Upper lobe of right lung (tissue), 1 donor: ENCODE measurements at regions not wholly inside any gene's neighbourhood (a gene's known extent, or its start where the extent isn't known, plus 50 kb on each side); places are given as distances from the start of the nearest gene placed in this dataset.

ENCODE experiments used
- ATAC-seq: fragments of 200-7000 bp; cut with Tn5 transposase; one replicate; pipeline ENCODE4 v1.9.1; 2020; ENCODE audit warnings: mild to moderate bottlenecking, moderate library complexity
- DNase-seq: peaks from one replicate; pipeline ENCODE4 v3.0.0-alpha.2; 2020
- H3K27ac ChIP-seq: fragments of 200-600 bp; one replicate; pipeline ENCODE4 v1.8.0; 2022
- H3K27me3 ChIP-seq: fragments of 200-600 bp; one replicate; pipeline ENCODE4 v1.8.0; 2022; ENCODE audit warnings: mild to moderate bottlenecking
- H3K36me3 ChIP-seq: fragments of 200-600 bp; one replicate; pipeline ENCODE4 v1.8.0; 2022
- H3K4me1 ChIP-seq: fragments of 200-600 bp; one replicate; pipeline ENCODE4 v1.8.0; 2022
- H3K4me3 ChIP-seq: fragments of 200-600 bp; one replicate; pipeline ENCODE4 v1.8.0; 2022; ENCODE audit warnings: mild to moderate bottlenecking
- H3K9me3 ChIP-seq: fragments of 200-600 bp; one replicate; pipeline ENCODE4 v1.8.0; 2022
- intact Hi-C: fragments of 100-400 bp; cut with DNase I; formaldehyde crosslinking; loops from one replicate; pipeline ENCODE4 v1.11.0; 2022
- TF ChIP-seq, protein P1 (sequence below): fragments of 200-600 bp; IDR thresholded peaks from one replicate; pipeline ENCODE4 v1.8.0; 2022; ENCODE audit warnings: antibody characterized with exemption
- donor health status: DM: no; HTN: yes; CAD: no; lungs with severe emphysema.

GRCh38 chr1:193325042-193325441, 138.6 kb upstream of the B3GALT2 start:
- H3K27me3 ChIP-seq: no peaks in the 10 kb centered on the region
- no peak overlapping the region for H3K27ac ChIP-seq
- TF ChIP-seq, protein P1, sequence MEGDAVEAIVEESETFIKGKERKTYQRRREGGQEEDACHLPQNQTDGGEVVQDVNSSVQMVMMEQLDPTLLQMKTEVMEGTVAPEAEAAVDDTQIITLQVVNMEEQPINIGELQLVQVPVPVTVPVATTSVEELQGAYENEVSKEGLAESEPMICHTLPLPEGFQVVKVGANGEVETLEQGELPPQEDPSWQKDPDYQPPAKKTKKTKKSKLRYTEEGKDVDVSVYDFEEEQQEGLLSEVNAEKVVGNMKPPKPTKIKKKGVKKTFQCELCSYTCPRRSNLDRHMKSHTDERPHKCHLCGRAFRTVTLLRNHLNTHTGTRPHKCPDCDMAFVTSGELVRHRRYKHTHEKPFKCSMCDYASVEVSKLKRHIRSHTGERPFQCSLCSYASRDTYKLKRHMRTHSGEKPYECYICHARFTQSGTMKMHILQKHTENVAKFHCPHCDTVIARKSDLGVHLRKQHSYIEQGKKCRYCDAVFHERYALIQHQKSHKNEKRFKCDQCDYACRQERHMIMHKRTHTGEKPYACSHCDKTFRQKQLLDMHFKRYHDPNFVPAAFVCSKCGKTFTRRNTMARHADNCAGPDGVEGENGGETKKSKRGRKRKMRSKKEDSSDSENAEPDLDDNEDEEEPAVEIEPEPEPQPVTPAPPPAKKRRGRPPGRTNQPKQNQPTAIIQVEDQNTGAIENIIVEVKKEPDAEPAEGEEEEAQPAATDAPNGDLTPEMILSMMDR: no peak
- H3K36me3 ChIP-seq: no peaks in the 10 kb centered on the region
- intact Hi-C loops: no loop called here
- DNase-seq (no peak), ATAC-seq (no peak)
- no peak overlapping the region for H3K4me3 ChIP-seq
- H3K4me1 ChIP-seq: no peaks in the 10 kb centered on the region
- peaks cover 7% of the 10 kb centered on the region for H3K9me3 ChIP-seq

DNA sequence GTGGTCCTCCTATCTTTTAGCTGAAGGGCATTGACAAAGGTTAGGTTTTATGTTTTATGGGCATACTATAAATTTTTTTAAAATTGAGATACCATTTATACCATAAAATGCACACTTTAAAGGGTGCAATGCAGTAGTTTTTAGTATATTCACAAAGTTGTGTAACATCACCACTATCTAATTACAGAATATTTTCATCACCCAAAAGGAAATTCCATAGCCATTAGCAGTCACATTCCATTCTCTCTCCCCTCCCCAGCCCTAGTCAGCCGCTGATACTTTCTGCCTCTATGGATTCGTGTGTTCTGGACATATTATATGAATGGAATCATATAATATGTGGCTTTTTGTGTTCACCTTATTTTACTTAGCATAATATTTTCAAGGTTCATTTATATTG, 135.8 kb upstream of the B3GALT2 start:
- Histone ChIP-seq H3K4me3 (no peak overlapping the region), H3K9me3 (no peaks in the 10 kb centered on the region), H3K36me3 (no peaks in the 10 kb centered on the region), H3K27ac (no peak overlapping the region), H3K27me3 (no peaks in the 10 kb centered on the region), H3K4me1 (no peaks in the 10 kb centered on the region)
- TF ChIP-seq, protein P1: no peak
- DNase-seq (no peak), ATAC-seq (no peak)
- intact Hi-C loops: no loop called here

GRCh38 chr1:193321242-193321840, 134.9 kb upstream of the B3GALT2 start:
- H3K4me3 ChIP-seq: no peak overlapping the region
- DNase-seq (no peak), ATAC-seq (no peak)
- intact Hi-C loops: no loop called here
- TF ChIP-seq, protein P1: no peak
- H3K4me1 ChIP-seq: no peaks in the 10 kb centered on the region
- no peaks in the 10 kb centered on the region for H3K36me3 ChIP-seq
- H3K27me3 ChIP-seq: no peaks in the 10 kb centered on the region
- H3K9me3 ChIP-seq: no peaks in the 10 kb centered on the region
- H3K27ac ChIP-seq: no peak overlapping the region

DNA sequence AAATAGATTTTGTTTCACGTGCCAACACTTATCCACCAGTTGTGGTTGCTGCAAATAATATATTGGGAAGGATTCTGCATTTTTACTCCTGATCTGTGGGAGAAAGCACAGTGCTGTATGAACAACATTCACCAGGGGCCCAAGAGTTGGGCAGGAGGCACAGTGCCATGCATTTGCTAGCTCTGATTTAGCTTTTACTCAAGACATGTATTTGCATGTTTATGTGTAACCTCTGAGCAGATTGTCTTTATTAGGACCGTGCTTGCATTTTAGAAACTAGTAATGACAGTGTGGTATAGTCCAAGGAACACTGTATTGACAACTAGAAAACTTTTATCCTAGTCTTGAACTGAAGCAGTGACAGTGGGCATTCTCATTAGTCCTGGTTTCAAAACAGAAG, 133.9 kb upstream of the B3GALT2 start:
- intact Hi-C loops: no loop called here
- no peaks in the 10 kb centered on the region for H3K4me1 ChIP-seq
- H3K4me3 ChIP-seq: no peak overlapping the region
- TF ChIP-seq, protein P1: no peak
- DNase-seq (no peak), ATAC-seq (no peak)
- no peaks in the 10 kb centered on the region for H3K27me3 ChIP-seq
- no peak overlapping the region for H3K27ac ChIP-seq
- no peaks in the 10 kb centered on the region for H3K36me3 ChIP-seq
- H3K9me3 ChIP-seq: no peaks in the 10 kb centered on the region

- H3K27me3 ChIP-seq: no peaks in the 10 kb centered on the region
- DNase-seq (no peak), ATAC-seq (no peak)
- no peaks in the 10 kb centered on the region for H3K9me3 ChIP-seq
- H3K4me3 ChIP-seq: no peak overlapping the region
- H3K27ac ChIP-seq: no peak overlapping the region
- TF ChIP-seq, protein P1: no peak
- intact Hi-C loops: no loop called here
- H3K4me1 ChIP-seq: no peaks in the 10 kb centered on the region
- no peaks in the 10 kb centered on the region for H3K36me3 ChIP-seq
These were observed 131.9 kb upstream of the B3GALT2 start for GRCh38 chr1:193318347-193318746.
